H1 (cell line): ENCODE measurements at regions not wholly inside any gene's neighbourhood (a gene's known extent, or its start where the extent isn't known, plus 50 kb on each side); places are given as distances from the start of the nearest gene placed in this dataset.

ENCODE experiments used
- CBX8 ChIP-seq: fragments of 300-800, 300-1000 bp; sonication (generic); IDR thresholded peaks from 2 replicates; pipeline ENCODE4 v1.7.1; 2016; ENCODE audit warnings: low read depth, low read length, borderline replicate concordance
- EZH2 ChIP-seq: fragments of 200-600 bp; sonication (generic); IDR thresholded peaks from 2 replicates; pipeline ENCODE4 v1.7.1; 2012; ENCODE audit warnings: low read depth, mild to moderate bottlenecking, moderate library complexity, low read length, inconsistent platforms; ENCODE audit not compliant: severe bottlenecking
- TF ChIP-seq, protein P1 (sequence below), 3 experiments: IDR thresholded peaks; 1 replicate in 2 of 3; 2 replicates in 1 of 3; pipeline versions ENCODE4 v1.5.1 to v1.6.1; 2011; ENCODE audit warnings: low read length in 3 of 3, mild to moderate bottlenecking in 3 of 3, inconsistent platforms in 2 of 3, low read depth in 1 of 3, moderate library complexity in 1 of 3; ENCODE audit not compliant: insufficient read depth in 1 of 3; ENCODE audit errors: control extremely low read depth in 1 of 3

DNA sequence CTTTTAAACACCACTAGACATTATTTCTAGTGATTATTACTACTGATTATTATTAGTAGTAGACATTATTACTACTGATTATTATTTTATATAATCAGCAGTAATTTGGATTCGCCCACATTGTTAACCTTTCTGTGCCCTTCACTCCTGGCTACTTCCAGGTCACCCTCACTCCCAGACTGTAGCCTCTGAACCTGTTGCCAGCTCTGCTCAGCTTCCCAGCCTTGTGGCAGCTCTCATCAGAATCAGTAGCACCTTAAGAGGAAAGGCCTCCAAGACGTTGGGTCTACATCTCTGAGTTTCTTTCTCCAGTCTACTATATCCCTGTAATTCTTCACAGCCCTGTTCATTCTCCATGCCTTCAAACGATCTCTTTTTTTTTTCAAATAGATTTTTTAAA, 137.0 kb downstream of the KATNIP start:
- TF ChIP-seq CBX8, result no peak
- TF ChIP-seq, protein P1, sequence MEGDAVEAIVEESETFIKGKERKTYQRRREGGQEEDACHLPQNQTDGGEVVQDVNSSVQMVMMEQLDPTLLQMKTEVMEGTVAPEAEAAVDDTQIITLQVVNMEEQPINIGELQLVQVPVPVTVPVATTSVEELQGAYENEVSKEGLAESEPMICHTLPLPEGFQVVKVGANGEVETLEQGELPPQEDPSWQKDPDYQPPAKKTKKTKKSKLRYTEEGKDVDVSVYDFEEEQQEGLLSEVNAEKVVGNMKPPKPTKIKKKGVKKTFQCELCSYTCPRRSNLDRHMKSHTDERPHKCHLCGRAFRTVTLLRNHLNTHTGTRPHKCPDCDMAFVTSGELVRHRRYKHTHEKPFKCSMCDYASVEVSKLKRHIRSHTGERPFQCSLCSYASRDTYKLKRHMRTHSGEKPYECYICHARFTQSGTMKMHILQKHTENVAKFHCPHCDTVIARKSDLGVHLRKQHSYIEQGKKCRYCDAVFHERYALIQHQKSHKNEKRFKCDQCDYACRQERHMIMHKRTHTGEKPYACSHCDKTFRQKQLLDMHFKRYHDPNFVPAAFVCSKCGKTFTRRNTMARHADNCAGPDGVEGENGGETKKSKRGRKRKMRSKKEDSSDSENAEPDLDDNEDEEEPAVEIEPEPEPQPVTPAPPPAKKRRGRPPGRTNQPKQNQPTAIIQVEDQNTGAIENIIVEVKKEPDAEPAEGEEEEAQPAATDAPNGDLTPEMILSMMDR (IDR thresholded peaks at IDR 0.05; ENCODE audit: control extremely low read depth in 1 of 3, insufficient read depth in 1 of 3, low read depth in 1 of 3, low read length in 3 of 3), result no peak
- TF ChIP-seq EZH2, result no peak
